Stimulated activated naive CD4-positive, alpha-beta T cell (primary cell): ENCODE measurements at regions not wholly inside any gene's neighbourhood (a gene's known extent, or its start where the extent isn't known, plus 50 kb on each side); places are given as distances from the start of the nearest gene placed in this dataset.

Experiments
- DNase-seq, 6 experiments: peaks; one replicate each; lab custom pipeline; 2025; lab: John Stamatoyannopoulos, UW

DNA sequence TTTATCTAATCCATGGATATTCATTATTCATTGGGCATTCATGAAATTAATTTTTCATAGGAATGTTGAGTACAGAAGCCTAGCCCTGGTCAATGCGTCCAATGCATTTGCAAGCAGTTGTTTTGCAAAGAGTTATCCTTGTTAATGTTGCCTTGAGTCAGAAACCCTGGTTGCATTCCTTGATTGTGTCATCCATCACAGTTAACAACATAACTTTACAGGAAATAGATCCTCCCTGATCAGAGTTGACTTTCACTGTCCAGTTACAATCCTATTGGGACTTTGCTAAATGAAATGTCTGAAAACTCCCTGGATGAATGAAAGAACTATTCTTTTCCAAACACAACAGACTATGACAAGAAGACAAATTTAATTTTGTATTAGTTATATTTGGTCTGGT lies 924.3 kb upstream of the SLIT2 start:
- no peak for DNase-seq

DNA sequence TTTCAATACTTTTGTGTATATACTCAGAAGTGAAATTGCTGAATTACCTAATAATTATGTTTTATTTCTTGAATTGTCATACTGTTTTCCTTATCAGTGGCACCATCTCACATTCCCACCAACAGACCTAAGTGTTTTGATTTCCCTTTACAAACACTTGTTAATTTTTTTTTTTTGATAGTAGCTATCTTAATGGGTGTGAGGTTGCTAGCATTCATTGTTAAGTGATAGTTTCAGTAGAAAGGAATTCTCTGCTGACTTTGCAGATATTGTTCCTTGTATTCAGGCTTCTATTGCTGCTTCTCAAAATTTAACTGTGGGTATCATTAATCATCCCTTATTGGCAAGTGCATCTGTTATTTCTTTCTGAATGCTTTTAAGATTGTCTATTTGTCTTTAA lies 927.5 kb upstream of the SLIT2 start:
- no peak for DNase-seq

DNA sequence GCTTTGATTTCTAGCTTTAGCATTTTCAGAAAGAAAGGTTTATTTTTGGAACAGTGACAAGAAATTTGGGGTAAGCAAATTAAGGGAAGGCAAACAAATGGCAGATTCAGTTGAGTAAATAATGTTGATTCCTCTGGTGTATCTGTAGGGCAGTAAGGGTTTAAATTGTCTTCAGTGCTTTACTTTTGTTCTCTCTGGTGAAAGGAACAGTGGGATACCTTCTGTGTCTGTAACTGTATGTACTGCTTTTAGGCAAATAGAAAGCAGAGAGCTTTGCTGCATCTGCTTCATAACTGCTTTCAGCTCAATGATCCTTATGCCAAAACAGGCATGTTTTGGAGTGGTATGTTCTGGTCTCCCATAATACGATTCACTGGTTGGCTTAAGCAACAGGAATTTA lies 932.1 kb upstream of the SLIT2 start:
- no peak for DNase-seq

DNA sequence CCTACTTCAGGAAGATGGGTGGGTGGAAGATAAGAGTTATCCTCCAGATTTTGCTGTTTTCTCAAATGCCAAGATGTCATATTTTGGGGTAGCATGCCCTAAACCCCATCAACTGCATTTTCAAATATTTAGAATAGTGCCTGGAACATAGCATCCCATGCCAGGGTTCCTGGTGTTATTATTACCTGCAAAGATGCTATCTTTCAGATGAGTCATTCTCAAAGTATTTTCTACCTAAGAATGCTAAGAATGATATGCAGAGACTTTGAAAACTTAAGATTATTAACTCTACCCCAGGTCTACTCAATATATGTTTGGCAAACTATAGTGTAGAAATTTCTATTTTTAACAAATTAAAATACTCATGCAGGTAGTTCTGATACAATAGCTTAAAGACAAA lies 934.3 kb upstream of the SLIT2 start:
- DNase-seq, result no peak

DNA sequence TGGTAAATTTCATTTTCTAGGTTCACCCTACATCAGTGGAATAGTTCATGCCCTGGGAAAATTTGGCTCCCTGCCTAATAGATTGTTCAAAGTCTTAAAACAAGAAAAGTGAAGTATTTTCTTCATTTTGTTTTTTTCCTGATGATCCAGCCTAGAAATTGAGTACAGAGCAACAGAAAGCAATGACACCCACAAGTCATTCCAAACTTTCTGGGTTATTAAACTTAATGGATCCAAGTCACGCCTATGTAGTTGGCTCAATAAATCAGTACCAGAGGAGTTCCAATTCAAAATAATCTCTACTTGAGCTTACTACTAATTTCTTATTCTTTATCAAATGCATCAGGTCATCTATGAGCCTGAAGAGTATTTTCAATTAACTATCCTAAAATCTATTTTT lies 937.6 kb upstream of the SLIT2 start:
- DNase-seq, result no peak

DNA sequence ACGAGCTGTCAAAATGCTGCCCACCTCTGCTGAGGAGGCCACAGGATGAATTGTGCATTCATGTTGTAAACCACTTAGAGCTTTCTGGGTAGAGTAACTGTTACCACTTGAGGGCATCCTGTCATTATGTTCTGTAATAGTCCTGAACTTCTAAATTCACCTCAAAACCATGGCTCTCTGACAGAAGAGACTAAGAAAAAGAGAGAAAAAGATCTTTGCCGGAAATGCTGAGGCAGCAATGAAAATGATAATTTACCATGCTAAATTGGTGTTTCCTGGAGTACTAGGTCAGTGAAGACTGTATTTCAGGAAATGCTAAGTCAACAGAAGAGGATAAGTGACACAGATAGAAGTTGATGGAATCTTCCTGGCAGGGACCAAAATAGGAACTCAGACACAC lies 942.3 kb upstream of the SLIT2 start:
- DNase-seq, result no peak

DNA sequence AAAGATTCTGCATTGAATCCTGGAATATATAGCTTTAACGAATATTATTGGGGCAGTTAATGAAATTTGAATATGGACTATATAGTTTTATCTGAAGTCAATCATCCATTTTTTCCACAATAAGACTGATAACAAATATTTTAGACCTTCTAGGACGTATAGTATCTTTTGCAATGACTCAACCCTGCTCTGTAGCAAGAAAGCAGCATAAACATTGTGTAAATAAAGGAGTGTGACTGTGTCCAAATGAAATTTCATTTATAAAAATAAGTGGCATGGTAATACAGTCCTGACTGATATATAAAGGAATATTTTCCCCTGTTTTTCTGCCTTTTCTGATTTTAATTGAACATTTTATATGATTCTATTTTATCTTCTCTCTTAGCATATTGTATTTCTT lies 947.7 kb upstream of the SLIT2 start:
- DNase-seq, result no peak

DNA sequence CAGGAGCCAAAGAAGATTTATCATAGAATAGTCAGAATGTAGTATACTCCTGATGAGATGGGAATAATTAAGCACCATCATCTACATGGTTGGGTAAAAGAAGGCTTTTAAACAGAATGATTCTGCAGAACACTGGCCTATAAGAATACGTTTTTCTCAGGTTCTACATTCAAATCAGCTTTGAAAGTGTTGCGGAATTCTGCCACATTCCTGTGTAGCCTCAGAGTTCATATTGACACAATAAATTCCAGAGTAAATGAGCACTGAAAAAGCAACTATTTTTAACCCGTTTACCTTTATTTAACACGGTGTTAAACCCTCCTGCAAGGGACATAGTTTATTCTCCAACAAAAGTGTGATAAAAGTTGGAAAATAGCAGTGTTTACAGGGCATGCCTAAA lies 950.2 kb upstream of the SLIT2 start:
- no peak for DNase-seq

DNA sequence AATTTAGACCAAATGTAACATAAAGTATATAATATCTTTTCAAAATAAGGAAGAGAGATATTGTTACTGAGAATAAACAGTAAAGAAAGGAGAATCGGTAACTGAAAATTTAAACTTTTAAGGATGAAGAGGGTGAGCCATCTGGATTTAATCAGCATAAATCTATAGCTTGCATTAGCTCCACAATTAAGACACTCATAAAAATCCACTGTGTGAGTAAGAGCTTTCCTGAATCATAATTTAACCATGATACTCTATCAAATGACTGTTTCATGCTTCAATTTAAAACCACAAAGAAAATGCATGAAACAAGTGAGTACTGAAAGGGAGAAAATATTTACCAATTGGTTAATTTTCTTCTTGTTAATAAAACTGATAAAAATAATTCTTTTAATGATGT lies 951.5 kb upstream of the SLIT2 start:
- no peak for DNase-seq

DNA sequence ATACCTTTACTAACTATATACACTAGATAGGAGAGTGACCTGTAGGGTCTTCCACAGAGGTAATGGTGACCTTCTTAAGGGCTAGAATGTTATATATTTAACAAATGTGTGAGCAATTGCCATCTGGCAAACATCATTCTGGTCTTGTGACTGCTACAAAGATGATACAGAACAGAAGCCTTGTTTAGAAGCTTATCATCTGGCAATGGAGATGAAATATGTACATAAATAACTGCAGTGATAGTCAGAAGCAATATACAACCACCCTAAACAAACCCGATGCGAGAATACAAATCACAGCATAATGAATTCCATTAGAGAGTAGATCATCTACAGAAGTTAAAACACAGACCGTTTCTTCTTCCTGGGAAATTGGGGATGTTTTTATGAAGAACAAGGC lies 952.7 kb upstream of the SLIT2 start:
- no peak for DNase-seq

DNA sequence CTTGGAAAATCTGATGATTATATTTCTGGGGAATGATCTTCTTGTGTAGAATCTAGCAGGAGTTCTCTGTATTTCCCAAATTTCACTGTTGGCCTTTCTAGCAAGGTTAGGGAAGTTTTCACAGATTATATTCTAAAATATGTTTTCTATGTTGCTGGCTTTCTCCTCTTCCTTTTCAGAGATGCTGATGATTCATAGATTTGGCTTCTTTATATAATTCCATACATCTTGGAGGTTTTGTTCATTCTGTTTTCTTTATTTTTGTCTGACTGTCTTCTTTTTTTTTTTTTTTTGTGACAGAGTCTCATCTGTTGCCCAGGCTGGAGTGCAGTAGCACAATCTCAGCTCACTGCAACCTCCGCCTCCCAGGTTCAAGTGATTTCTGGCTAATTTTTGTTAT lies 957.9 kb upstream of the SLIT2 start:
- DNase-seq, result no peak

DNA sequence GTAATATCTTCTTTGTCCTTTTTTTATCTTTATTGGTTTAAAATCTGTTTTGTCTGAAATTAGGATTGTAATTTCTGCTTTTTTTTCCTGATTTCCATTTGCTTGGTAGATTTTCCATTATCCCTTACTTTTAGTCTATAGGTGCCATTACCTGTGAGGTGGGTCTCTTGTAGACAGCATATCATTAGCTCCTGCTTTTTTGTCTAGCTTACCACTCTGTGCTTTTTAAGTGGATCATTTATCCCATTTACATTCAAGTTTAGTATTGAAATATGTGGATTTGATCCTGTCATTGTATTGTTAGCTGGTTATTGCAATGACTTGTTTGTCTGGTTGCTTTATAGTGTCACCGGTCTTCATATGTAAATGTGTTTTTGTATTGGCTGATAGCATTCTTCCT lies 958.6 kb upstream of the SLIT2 start:
- DNase-seq, result no peak

DNA sequence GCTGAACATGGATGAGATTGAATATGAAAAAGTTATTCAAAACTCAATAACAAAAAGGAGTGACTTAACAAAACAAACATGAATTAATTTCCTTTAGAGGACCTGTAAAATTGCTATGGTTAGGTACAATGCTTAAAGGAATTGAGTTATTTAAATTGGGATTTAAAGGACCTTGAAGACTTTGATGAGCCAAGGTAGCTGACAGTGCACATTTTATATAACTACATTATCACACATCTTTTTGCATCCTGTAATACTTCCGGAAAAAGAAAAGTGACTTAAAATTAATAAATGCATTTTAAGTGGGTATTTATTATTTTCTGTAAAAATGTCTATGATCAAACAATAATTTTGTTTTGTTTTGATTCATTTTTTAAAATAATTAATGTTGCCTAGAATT lies 964.8 kb upstream of the SLIT2 start:
- DNase-seq, result no peak

DNA sequence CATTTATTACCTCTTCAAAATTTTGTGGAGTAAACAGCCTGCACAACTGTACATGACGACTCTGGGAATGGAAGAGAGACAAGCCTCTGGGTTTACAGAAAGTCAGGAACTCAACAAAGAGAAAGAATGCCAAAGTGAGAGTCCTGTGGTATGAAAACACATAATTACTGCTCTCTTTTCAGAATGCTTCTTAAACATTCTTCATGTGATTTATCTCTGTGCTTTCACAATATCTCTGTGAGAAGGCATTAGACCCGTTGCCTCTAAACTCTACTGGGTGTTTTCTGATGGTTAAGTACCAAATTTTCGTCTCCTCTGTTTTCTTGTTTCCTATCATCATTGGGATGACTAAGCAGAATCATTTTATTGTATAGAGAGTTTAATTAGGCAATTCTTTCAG lies 966.6 kb upstream of the SLIT2 start:
- DNase-seq, result no peak

DNA sequence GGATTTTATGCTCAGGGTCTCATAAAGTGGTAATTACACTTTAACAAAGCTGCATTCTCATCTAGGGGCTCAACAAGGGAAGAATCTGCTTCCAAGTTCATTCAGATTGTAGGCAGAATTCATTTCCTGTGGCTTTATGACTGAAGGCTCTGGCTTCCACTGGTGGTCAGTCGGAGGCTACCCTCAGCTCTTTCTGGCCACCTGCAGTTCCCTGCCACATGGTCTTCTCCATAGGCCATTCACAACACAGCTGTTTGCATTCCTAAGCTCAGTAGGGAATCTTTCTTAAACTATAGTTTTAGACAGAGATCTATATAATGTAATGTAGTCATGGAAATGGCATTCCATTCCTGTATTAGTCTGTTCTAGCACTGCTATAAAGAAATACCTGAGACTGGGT lies 973.0 kb upstream of the SLIT2 start:
- DNase-seq, result no peak

DNA sequence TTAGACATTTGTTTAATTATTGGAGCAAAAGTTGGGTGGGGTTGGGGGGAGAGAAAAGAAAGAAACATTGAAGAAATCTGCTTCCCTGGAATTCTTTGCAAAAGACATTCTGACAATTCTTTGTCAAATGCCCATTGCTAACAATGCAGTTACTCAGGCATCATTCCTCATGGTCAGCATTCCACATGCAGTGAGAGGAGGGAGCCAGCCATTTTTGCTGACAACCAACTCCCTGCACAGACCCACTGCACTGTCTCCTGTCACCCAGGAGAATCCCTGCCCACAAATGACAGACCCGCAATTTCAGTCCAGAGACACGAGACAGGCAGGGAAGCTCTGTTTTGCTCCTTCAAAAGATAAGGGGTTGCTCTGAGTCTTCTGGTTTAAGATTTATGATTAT lies 985.1 kb upstream of the SLIT2 start:
- DNase-seq, result no peak

DNA sequence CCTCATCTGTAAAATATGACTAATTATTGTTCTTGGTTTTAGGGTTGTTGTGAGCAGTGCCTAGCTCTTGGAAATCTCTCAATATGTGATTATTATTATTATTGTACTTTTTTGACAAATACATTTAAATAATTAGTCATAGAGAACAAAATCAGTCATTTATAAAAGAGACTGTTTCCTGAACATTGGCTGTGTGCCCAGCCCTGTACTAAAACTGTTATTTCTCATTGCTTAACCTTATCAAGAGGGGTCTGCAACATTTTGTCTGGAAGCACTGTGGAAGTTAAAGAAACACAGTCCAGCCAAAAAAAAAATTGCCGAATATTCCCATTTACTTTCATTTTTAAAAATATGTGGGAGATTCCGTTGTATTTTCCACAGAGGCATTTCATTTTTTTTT lies 989.2 kb upstream of the SLIT2 start:
- DNase-seq, result no peak

DNA sequence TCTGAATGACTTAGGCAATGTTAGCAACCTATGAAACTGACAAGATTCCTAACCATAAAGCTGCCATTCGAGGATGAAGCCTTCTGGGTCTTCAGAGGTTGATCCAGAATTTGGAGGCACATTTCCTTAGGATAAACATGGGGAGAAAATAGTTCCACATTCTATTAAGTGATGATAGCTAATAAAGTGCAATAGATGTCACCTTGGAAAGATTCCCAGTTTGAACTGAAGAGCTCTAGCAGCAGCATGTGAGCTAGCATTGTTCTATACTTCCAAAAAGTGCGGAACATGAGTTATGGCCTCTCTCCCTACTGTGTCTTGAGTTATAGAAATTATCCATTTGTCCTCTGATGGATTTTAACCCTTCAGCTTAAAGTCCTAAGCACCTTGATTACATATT lies 991.4 kb upstream of the SLIT2 start:
- DNase-seq, result no peak

DNA sequence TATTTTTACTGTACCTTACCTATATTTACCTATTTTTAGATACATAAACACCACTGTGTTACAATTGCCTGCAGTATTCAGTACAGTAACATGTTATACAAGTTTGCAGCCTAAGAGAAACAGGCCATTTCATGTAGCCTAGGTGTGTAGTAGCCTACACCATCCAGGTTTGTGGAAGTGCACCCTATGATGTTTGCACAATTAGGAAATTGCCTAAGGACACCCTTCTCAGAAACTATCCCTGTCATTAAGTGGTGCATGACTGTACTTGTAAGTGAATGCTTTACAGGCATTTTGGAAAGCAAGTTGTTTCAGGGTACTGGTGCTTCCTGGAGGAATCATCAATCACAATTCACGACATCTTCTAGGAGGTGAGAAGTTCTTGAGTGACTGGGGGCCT lies 991.8 kb upstream of the SLIT2 start:
- no peak for DNase-seq

DNA sequence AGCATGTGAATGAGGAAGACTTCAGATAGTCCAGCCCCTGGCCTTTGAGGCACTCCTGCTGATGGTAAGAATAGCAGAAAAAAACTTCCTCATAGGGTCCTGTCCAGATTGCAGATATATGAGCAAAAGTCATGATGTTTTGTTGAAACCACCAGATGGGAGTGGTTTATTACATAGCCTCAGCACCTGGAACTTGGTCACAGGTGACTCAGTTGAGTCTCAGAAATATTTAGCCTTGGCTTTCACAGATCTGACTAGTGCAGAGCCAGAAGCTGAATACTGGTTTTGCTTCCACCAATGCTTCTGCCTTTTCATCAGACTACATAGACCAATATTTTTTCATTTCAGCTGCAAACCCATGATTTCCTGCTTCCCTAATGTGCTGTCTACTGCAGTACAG lies 994.9 kb upstream of the SLIT2 start:
- DNase-seq, result no peak

DNA sequence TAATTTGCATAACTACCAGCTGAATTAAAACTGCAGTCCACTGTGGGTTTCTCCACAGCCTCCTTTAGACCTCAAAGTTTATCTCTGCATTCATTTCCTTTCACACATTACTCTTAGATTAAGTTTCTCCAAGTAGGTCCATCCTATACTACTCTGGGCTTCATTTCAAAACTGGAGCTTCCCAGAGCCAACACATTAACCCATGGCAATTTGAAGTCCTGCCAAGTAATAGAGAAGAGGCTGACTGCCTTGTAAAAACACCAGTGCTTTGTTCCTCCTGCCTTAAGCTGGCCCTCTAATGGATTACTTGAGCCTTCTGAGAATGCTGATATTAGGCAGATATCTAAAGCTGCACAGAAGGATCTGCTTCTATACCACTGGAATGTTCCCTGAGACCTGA lies 997.2 kb upstream of the SLIT2 start:
- no peak for DNase-seq

DNA sequence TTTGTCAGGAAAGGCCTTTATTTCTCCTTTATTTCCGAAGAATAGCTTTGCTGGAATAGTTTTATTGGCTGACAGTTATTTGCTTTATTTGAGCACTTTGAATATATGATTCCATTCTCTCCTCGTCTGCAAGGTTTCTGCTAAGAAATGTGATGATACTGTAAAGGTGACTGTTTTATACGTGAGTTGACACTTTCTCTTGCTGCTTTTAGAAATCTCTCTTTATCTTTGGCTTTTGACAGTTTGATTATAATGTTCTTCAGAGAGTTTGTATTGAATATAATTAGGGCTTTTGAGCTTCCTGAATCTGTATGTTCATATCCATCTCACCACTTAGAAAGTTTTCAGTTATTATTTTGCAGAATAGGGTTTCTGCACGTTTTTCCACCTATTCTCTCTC lies 1003.7 kb upstream of the SLIT2 start:
- DNase-seq, result no peak

DNA sequence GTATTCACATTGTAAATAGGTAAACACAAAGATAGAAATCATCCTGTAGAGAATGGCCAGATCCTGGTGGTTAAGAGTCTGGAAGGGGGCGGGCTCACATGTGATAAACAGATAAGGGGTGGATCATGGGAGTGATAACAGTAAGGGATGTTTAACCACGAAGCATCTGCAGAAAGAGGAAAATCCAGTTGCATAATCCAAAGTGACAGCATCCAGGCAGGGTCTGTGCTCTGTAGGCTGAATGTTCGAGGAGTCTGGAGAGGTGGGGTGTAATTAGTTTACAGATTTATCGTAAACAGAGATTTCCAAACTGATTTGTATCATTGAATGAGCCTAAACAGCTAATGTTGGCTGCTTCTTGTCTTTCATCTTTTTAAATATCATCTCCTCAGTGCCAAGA lies 1009.8 kb upstream of the SLIT2 start:
- no peak for DNase-seq

DNA sequence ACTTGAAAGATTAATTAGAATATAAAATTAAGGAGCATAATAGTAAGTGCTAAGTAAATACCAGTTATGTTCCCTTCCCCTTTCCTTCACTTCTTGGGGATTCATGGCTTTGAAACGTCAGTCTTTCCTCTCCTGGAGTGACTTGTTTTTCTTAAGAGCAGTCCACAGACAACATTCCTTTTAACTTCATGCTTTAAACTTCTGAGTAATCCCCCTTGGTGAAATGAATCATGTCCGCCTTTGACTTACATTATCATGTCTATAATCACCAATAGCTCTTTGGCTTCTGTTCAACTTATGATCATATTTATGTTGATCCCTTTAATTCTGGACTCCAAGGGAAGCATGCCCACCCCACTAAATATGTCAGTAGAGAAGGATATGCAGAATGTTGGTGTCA lies 1012.1 kb upstream of the SLIT2 start:
- no peak for DNase-seq

DNA sequence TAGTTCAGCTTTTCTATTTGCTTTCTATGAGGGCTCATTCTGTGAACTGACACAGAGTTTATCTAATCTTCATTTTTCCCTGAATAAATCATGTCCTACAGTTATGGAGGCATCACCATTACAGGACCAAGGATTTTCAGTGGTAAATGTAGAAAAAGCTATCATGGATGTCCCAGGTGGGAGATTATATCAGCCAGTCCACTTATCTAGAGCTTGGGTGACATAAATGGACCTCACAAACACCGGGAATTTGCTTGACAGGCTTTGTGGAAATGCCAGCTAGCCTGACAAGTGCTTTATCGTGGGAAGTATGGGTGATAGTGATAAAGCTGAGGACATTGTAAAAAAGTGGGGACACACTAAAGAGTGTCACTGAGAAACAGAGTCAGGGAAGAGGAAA lies 1015.2 kb upstream of the SLIT2 start:
- DNase-seq, result no peak
